ENCODE measurements at regions not wholly inside any gene's neighbourhood (a gene's known extent, or its start where the extent isn't known, plus 50 kb on each side); places are given as distances from the start of the nearest gene placed in this dataset.

GRCh38 chr17:79676796-79677195, 53.9 kb upstream of the ENPP7 start:
- ATAC-seq (ENCODE audit: low read depth), result no peak
- no peak for DNase-seq
- H3K27me3 Mint-ChIP-seq, result peaks cover 23% of the 10 kb centered on the region
- peaks cover 2% of the 10 kb centered on the region for H3K4me1 Mint-ChIP-seq
- POLR2A ChIA-PET, result no interaction called here
- TF ChIP-seq, protein P1, sequence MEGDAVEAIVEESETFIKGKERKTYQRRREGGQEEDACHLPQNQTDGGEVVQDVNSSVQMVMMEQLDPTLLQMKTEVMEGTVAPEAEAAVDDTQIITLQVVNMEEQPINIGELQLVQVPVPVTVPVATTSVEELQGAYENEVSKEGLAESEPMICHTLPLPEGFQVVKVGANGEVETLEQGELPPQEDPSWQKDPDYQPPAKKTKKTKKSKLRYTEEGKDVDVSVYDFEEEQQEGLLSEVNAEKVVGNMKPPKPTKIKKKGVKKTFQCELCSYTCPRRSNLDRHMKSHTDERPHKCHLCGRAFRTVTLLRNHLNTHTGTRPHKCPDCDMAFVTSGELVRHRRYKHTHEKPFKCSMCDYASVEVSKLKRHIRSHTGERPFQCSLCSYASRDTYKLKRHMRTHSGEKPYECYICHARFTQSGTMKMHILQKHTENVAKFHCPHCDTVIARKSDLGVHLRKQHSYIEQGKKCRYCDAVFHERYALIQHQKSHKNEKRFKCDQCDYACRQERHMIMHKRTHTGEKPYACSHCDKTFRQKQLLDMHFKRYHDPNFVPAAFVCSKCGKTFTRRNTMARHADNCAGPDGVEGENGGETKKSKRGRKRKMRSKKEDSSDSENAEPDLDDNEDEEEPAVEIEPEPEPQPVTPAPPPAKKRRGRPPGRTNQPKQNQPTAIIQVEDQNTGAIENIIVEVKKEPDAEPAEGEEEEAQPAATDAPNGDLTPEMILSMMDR (IDR thresholded peaks at IDR 0.05), result no peak
- no peak overlapping the region for H3K4me3 Mint-ChIP-seq
- no peak overlapping the region for H3K27ac Mint-ChIP-seq
- no peaks in the 10 kb centered on the region for H3K36me3 Mint-ChIP-seq (ENCODE audit: low read depth)
- H3K9me3 Mint-ChIP-seq, result peaks cover 11% of the 10 kb centered on the region
- CTCF ChIA-PET, result no interaction called here
- intact Hi-C loops (cut with micrococcal nuclease), result no loop called here

DNA sequence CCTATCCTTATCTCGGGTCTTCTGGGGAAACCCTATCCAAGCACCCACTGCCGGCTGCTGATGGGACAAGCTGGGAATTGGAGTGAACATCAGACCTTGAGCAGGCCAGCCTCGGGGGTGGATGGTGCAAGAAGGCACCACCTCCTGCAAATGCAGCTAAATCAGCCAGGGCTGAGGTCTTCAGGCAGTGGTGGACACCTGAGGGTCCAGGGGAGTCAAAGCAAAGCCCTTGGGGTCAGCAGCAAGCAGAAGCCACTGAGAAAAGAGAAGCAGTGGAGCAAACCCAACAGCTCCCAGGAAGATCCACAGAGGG, 55.4 kb upstream of the ENPP7 start:
- ATAC-seq (ENCODE audit: low read depth), result no peak
- Mint-ChIP-seq H3K4me1 (peaks cover 6% of the 10 kb centered on the region), H3K27me3 (peaks cover 17% of the 10 kb centered on the region), H3K4me3 (no peak overlapping the region), H3K27ac (no peak overlapping the region), H3K9me3 (peaks cover 11% of the 10 kb centered on the region), H3K36me3 (ENCODE audit: low read depth) (no peaks in the 10 kb centered on the region)
- DNase-seq, result no peak
- TF ChIP-seq, protein P1 (IDR thresholded peaks at IDR 0.05), result no peak
- POLR2A ChIA-PET, result no interaction called here
- intact Hi-C loops (cut with micrococcal nuclease), result no loop called here
- CTCF ChIA-PET, result no interaction called here

DNA sequence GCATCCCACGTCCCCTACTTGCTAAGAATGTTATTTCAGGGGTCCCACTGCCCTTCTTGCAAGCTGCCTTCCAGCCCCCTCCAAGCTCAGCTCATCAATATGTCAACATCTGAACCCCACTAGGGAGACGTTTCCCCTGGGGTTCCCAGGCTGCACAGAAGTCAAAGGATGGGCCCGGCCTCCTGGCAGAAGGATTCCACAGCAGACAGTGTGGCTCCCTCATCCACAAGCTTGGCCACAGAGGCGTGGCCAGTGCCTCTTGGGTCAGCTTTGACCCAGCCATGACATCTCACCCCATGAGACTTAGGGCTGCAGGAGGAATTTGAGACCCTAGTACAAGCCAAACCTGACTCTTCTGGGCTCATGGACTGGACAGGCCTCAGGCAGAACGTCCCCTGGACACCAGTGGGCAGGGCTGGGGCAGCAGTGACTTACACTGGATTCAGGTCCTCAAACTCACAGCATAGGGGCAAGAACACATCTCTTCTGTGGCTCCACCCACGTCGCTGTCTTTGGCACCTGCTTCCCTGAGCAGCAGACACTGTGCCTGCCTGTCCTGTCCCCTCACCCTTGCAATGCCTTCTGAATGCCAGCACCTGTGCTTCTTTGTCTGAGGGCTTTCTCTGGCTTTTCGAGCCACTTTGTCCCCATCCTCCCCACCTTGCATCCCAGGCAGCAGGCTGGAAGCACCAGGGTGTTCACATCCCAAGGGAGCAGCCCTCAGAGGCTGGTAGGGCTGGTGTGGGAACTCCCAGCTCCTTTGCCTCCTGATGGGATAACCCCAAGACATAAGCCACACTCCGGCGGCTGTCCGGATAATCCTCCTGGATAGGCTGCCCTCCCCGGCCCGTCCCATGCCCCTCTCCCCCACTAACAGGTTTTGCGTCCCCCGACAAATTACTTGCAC, 56.0 kb upstream of the ENPP7 start:
- TF ChIP-seq, protein P1 (IDR thresholded peaks at IDR 0.05), result no peak

DNA sequence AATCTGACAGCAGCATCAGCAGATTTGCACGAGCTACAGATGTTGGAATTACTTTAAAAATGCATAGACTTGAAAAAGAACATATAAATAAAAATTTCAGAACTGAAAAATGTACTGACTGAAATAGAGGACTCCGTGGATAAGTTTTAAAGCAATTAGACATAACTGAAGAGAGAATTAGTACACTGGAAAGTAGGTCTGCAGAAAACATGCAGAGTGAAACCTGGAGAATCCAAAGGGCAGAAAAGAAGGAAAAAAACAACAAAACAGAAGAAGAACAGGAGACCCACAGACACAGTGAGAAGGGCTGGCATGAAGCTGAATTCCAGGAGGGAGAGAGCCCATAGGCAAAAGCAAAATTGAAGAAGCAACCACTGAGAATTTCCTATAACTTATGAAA, 57.2 kb upstream of the ENPP7 start:
- POLR2A ChIA-PET, result no interaction called here
- TF ChIP-seq, protein P1 (IDR thresholded peaks at IDR 0.05), result no peak
- CTCF ChIA-PET, result no interaction called here
- no peak overlapping the region for H3K27ac Mint-ChIP-seq
- H3K9me3 Mint-ChIP-seq, result peaks cover 11% of the 10 kb centered on the region
- H3K27me3 Mint-ChIP-seq, result peaks cover 22% of the 10 kb centered on the region
- H3K4me1 Mint-ChIP-seq, result peaks cover 6% of the 10 kb centered on the region
- intact Hi-C loops (cut with micrococcal nuclease), result no loop called here
- ATAC-seq (ENCODE audit: low read depth) (no peak), DNase-seq (no peak)
- H3K4me3 Mint-ChIP-seq, result no peak overlapping the region
- H3K36me3 Mint-ChIP-seq (ENCODE audit: low read depth), result no peaks in the 10 kb centered on the region

More for the DNA sequence above, 56.0 kb upstream of the ENPP7 start:
- Mint-ChIP-seq H3K9me3 (peaks cover 11% of the 10 kb centered on the region), H3K36me3 (ENCODE audit: low read depth) (no peaks in the 10 kb centered on the region), H3K27ac (no peak overlapping the region), H3K4me3 (no peak overlapping the region), H3K27me3 (peaks cover 14% of the 10 kb centered on the region), H3K4me1 (peaks cover 6% of the 10 kb centered on the region)
- POLR2A ChIA-PET, result no interaction called here
- intact Hi-C loops (cut with micrococcal nuclease), result no loop called here
- no peak for ATAC-seq (ENCODE audit: low read depth)
- no peak for DNase-seq
- CTCF ChIA-PET, result no interaction called here

DNA sequence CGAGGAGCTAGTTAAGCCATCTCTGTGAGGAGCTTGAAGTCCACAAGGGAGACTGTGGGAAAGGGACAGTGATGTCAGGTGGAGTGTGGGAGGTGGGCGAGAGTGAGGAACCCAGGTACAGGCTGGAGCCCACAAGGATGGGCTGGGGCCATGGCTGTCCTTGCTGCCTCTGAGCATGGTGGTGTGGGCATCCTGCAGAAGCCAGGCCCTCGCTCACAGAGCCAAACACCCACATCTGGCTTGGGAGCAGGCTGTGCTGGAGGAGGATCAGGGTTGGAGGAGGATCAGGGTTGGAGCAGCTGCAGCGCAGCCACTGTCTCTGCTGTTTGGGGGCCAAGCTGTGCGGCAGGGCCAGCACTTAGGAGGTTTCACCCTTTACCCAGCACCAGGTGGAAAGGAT, 58.2 kb upstream of the ENPP7 start:
- peaks cover 6% of the 10 kb centered on the region for H3K4me1 Mint-ChIP-seq
- H3K9me3 Mint-ChIP-seq, result peaks cover 11% of the 10 kb centered on the region
- intact Hi-C loops (cut with micrococcal nuclease), result no loop called here
- TF ChIP-seq, protein P1 (IDR thresholded peaks at IDR 0.05), result no peak
- no peak overlapping the region for H3K27ac Mint-ChIP-seq
- H3K27me3 Mint-ChIP-seq, result peaks cover 30% of the 10 kb centered on the region
- ATAC-seq (ENCODE audit: low read depth), result no peak
- no peaks in the 10 kb centered on the region for H3K36me3 Mint-ChIP-seq (ENCODE audit: low read depth)
- ChIA-PET CTCF (no interaction called here), POLR2A (no interaction called here)
- no peak overlapping the region for H3K4me3 Mint-ChIP-seq
- DNase-seq, result no peak

Data from activated B cell treated with CpG ODN at 0.5 μM for 24 hours (primary cell).